SHP77 treated with DMSO at 0.1 percent for 48 hours (cell line): ENCODE measurements at regions not wholly inside any gene's neighbourhood (a gene's known extent, or its start where the extent isn't known, plus 50 kb on each side); places are given as distances from the start of the nearest gene placed in this dataset.
"Not testable (repeated sequence)": the region's sequence is repeated elsewhere in the genome, so short reads cannot be mapped to it uniquely, and the experiment has no call there.

ENCODE experiments used
- DNase-seq: peaks from one replicate; lab custom pipeline; 2025; lab: John Stamatoyannopoulos, UW

GRCh38 chr3:66633402-66634381 is 132.9 kb upstream of the LRIG1 start:
- DNase-seq = peak; percentile 77

DNA sequence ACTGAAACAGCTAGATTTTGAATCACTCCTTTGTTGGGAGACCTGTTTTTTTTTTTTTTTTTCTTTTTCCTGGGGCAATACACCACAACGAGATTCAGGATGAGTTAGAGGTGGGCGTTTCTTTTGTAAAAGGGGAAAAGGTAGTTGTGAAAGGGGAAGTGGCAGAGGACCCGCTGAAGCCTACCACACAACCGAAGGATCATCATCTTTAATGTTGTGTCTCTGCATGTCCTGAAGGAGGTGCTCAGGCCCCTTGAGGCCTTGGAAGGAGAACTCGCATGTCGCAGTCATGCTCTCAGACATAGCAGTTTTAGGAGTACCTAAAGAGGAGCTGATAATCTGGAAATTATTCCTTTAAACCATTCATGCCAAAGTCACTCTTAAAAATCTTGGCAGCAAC is 137.9 kb upstream of the LRIG1 start:
- no peak for DNase-seq

GRCh38 chr3:66639809-66640356 is 139.1 kb upstream of the LRIG1 start:
- no peak for DNase-seq

DNA sequence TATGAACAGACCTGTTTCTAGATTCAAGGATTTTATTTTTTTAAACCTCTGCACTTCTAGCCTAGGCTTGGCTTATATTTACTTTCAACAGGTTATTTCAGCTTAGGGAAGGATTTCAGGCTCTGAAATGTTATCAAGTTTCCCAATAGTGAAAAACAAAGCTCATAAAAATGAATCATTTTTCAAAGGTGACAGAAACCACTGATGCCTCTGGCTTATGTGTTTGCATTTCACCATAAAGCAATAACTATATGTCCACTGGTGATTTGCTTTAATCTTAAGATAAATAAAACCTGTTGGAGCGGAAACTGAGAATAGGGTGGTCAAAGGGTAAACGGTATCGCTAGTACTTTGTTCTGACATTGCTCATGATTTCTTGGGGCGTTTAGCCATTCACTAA is 141.2 kb upstream of the LRIG1 start:
- DNase-seq = peak; percentile 81

DNA sequence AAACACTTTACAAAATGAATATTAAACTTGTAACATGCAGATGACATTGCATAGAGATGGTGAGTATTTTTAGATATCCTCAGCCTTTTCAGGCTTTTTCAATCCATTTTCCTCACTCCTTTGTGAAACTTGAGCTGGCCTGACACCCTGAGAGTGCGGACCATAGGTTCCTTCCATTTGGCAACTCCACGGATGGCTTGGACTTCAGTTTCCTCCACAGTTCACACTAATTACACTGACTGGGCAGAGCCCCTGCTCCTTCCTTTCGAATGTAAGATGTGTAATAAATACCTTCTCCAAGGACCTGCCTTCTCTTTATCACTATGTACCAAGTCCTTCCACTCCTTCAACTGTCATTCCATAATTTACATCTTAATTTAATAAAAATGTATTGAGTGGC is 141.7 kb upstream of the LRIG1 start:
- DNase-seq = peak; percentile 36

DNA sequence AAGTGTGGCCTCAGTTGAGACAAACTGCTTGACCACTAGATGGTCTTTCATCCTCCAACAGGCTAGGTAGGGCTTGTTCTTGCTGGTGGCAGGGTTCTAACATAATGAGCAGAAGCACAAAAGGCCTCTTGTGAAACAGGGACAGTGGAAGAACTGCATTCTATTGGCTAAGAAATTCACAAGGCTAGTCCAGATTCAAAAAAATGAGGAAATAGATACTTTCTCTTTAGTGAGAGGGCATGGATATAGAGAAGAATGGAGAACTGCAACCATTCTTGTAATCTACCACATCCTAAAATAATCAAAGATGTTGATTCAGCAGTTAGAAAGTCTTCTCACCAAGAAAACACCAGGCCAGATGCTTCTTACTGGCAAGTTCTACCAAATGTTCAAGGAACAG is 143.7 kb upstream of the LRIG1 start:
- DNase-seq = no peak

- DNase-seq = no peak
These were observed 148.2 kb upstream of the LRIG1 start for GRCh38 chr3:66648975-66649374.

DNA sequence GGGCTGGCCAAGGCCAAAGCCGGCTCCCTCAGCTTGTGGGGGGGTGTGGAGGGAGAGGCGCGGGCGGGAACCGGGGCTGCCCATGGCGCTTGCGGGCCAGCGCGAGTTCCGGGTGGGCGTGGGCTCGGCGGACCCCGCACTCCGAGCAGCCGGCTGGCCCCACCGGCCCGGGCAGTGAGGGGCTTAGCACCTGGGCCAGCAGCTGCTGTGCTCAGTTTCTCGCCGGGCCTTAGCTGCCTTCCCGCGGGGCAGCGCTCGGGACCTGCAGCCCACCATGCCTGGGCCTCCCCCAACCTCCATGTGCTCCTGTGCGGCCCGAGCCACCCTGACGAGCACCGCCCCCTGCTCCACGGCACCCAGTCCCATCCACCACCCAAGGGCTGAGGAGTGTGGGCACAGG is 150.7 kb upstream of the LRIG1 start:
- not testable (repeated sequence) for DNase-seq

DNA sequence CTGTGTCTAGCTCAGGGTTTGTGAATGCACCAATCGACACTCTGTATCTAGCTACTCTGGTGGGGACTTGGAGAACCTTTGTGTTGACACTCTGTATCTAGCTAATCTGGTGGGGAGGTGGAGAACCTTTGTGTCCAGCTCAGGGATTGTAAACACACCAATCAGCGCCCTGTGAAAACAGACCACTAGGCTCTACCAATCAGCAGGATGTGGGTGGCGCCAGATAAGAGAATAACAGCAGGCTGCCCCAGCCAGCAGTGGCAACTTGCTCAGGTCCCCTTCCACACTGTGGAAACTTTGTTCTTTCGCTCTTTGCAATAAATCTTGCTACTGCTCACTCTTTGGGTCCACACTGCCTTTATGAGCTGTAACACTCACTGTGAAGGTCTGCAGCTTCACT is 151.3 kb upstream of the LRIG1 start:
- not testable (repeated sequence) for DNase-seq

- no peak for DNase-seq
These were observed 154.2 kb upstream of the LRIG1 start for GRCh38 chr3:66655044-66655443.

- DNase-seq = no peak
These were observed 154.8 kb upstream of the LRIG1 start for GRCh38 chr3:66655671-66656070.

DNA sequence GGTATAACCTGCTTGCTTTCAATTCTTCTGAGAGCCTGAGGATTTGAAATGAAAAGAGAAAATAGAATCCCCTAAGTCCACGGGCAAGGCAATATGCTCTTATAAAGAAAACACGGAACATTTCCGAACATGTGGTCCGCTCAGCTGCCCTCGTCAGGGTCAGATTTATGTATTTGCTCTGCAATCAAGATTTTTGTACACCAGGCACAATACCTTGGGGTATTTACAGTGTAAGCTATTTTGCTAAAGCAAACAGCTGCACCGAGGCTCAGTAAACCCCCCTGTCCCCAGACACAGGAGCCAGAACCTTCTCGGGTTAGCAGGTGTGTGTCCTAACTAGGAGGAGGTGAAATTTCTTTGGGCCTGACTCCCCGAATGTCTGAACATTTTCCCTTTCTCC is 155.8 kb upstream of the LRIG1 start:
- peak; percentile 75 for DNase-seq

DNA sequence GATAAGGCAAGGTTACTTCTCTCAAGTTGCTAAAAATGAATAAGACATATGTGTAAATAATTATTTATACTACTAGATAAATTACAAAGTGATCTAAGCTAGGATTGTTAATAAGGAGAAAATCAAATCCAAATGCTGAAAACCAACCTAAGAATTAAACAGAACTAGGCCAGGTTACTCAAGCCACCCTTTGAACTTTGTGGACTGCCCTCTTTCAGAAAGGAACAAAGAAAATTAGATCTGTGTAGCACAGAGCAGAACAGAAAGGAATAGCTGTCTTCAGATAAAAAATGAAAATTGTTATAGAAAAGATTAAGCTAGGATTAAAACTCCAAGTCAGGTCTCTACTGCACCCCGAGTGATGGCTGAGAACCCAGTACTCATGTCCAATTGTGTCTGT is 158.2 kb upstream of the LRIG1 start:
- no peak for DNase-seq

DNA sequence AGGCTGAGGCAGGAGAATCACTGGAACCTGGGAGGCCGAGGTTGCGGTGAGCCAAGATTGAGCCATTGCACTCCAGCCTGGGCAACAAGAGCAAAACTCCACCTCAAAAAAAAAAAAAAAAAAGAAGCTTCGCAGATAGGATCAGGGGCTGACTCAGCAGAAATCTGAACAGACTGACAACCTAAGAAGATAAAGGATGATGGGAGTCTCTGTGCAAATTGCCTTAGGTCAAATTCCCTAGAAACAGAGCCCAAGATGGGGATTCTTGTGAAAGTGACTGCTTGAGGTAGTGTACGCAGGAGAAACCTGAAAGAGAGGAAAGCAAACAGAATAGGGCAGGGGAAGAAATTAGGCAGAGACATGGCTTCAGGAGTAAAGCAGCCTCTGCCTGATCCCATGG is 160.8 kb upstream of the LRIG1 start:
- DNase-seq = no peak

- DNase-seq = peak; percentile 9
These were observed 162.1 kb upstream of the LRIG1 start for GRCh38 chr3:66662894-66663293.

DNA sequence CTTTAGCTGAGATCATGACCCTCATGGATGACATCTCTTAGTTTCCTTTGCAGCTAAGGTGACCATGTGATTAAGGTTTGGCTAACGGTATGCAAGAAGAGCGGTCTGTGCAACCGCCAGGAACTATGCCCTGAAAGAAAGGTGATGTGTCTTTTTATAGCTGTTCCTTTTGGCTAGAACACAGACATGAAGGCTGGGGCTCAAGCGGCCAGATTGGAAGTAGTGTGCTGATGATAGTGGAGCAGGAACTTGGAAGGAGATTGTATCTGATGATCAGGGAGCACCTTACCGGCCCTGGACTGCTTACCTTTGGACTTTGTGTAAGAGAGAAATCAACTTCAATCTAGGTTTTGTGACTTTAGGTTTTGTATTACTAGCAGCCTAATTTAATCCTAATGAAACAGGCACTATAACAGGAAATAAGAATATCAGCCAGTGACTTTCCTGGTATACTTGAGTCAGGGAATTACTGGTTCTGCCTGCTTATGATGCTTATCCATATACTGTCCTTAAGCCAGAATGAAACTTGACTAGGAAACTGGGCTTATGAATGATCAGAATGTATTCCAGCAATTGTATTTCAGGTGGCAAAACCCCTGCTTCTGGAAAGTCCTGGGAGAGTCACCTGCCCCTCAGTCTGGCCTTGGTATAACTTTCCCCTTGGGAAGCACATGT is 164.3 kb upstream of the LRIG1 start:
- no peak for DNase-seq

- no peak for DNase-seq
These were observed 165.5 kb upstream of the LRIG1 start for GRCh38 chr3:66666362-66666761.

- DNase-seq = no peak
These were observed 166.4 kb upstream of the LRIG1 start for GRCh38 chr3:66667263-66667662.

GRCh38 chr3:66671291-66671690 is 170.5 kb upstream of the LRIG1 start:
- no peak for DNase-seq

DNA sequence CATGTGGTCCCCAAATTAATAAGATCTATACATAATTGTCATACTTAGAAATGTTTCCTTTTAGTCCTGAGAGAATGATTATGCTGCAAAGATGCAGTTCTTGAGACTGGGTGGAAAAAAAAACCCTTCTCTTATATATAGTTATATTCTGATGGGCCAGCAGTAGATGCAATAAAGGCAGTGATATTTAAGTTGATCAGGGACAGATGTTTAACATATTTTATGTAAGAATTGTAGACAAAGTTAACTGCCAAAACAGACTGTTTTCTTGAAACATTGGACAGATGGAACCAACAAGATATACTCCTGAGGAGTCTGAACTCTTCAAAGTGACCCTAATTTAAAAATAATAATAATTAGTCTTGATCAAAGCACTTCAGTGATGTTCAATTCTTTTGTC is 172.0 kb upstream of the LRIG1 start:
- DNase-seq = no peak

GRCh38 chr3:66673293-66673692 is 172.5 kb upstream of the LRIG1 start:
- no peak for DNase-seq

GRCh38 chr3:66675366-66675765 is 174.5 kb upstream of the LRIG1 start:
- DNase-seq = no peak
